Panc1 (cell line): ENCODE measurements at regions not wholly inside any gene's neighbourhood (a gene's known extent, or its start where the extent isn't known, plus 50 kb on each side); places are given as distances from the start of the nearest gene placed in this dataset.

Source experiments
- ATAC-seq: fragments of 200-7000 bp; cut with Tn5 transposase; 2 replicates; pipeline ENCODE4 v1.9.1; 2020; ENCODE audit warnings: mild to moderate bottlenecking, moderate library complexity
- BruUV-seq: library from RNA; stranded (reverse); fragments of 400-500 nt; replicated peaks from 2 replicates; lab custom pipeline; 2021; lab: Mats Ljungman, UMichigan
- CTCF ChIA-PET: fragments of 300-600 bp; sonication (Branson Sonifier 250); formaldehyde crosslinking; loops from one replicate; lab custom pipeline; 2022; ENCODE audit warnings: antibody characterized with exemption; lab: Charles Lee
- POLR2A ChIA-PET: fragments of 300-600 bp; sonication (Branson Sonifier 250); formaldehyde crosslinking; loops from one replicate; lab custom pipeline; 2022; ENCODE audit warnings: antibody characterized with exemption; lab: Charles Lee
- DNase-seq: peaks from one replicate; pipeline ENCODE4 v3.0.0-alpha.2; 2010; ENCODE audit warnings: low read depth, low spot score
- H3K27ac ChIP-seq: 2 replicates; pipeline ENCODE4 v1.5.1; 2011; ENCODE audit warnings: mild to moderate bottlenecking, low read length, inconsistent platforms
- H3K27me3 ChIP-seq: fragments of 200-500 bp; sonication (Bioruptor generic); 2 replicates; pipeline ENCODE4 v1.6.0; 2014; ENCODE audit warnings: low read length, inconsistent platforms; ENCODE audit not compliant: control insufficient read depth, insufficient read depth
- H3K36me3 ChIP-seq: fragments of 200-500 bp; sonication (Bioruptor generic); 2 replicates; pipeline ENCODE4 v1.5.1; 2014; ENCODE audit warnings: inconsistent platforms, mild to moderate bottlenecking, low read length, moderate library complexity; ENCODE audit not compliant: control insufficient read depth, insufficient read depth
- H3K4me1 ChIP-seq: 2 replicates; pipeline ENCODE4 v1.5.1; 2011; ENCODE audit warnings: inconsistent platforms, mild to moderate bottlenecking, low read length, moderate library complexity; ENCODE audit not compliant: control insufficient read depth, insufficient read depth
- H3K4me3 ChIP-seq, 2 experiments: 2 replicates each; pipeline ENCODE4 v1.5.1; 2011 to 2012; ENCODE audit warnings: low read depth in 2 of 2, low read length in 2 of 2, mild to moderate bottlenecking in 2 of 2, inconsistent platforms in 1 of 2, moderate library complexity in 1 of 2
- H3K9me3 ChIP-seq: fragments of 200-500 bp; sonication (Bioruptor generic); 2 replicates; pipeline ENCODE4 v1.5.1; 2014; ENCODE audit warnings: low read depth, mild to moderate bottlenecking, inconsistent platforms, low read length, moderate library complexity; ENCODE audit not compliant: control insufficient read depth, insufficient read depth
- CTCF ChIP-seq: fragments of 450-650 bp; IDR thresholded peaks from 2 replicates; pipeline ENCODE4 v1.5.1; 2017; ENCODE audit warnings: mild to moderate bottlenecking
- POLR2AphosphoS5 ChIP-seq: IDR thresholded peaks from 2 replicates; pipeline ENCODE4 v1.6.1; 2012; ENCODE audit warnings: mild to moderate bottlenecking, low read depth, low read length, moderate library complexity
- REST ChIP-seq, 2 experiments: IDR thresholded peaks; 2 replicates each; pipeline ENCODE4 v1.6.1; 2011 to 2012; ENCODE audit warnings: low read depth in 2 of 2, control low read depth in 1 of 2, low read length in 1 of 2, mild to moderate bottlenecking in 1 of 2, moderate library complexity in 1 of 2; ENCODE audit not compliant: insufficient read depth in 1 of 2
- SIN3A ChIP-seq: IDR thresholded peaks from 2 replicates; pipeline ENCODE4 v1.6.1; 2012; ENCODE audit warnings: low read depth, mild to moderate bottlenecking, low read length, moderate library complexity, borderline replicate concordance; ENCODE audit not compliant: insufficient read depth
- TCF7L2 ChIP-seq: IDR thresholded peaks from 2 replicates; pipeline ENCODE4 v1.6.1; 2011; ENCODE audit warnings: mild to moderate bottlenecking, low read depth, low read length, inconsistent platforms
- in situ Hi-C: cut with HindIII; loops from 2 replicates; pipeline ENCODE4 v1.10.0; 2016; ENCODE audit warnings: low sequenced_read_pairs, low pct_unique_long_range_greater_than_20kb
- intact Hi-C: fragments of 100-400 bp; cut with micrococcal nuclease; formaldehyde crosslinking; loops from one replicate; pipeline ENCODE4 v1.10.0; 2022; ENCODE audit not compliant: unreplicated experiment

GRCh38 chr9:7549249-7549648 is 250.3 kb downstream of the DMAC1 start:
- H3K9me3 ChIP-seq, result no peaks in the 10 kb centered on the region
- H3K36me3 ChIP-seq, result no peaks in the 10 kb centered on the region
- ChIA-PET CTCF (no interaction called here), POLR2A (no interaction called here)
- H3K4me1 ChIP-seq, result no peaks in the 10 kb centered on the region
- TF ChIP-seq REST (IDR thresholded peaks at IDR 0.05; ENCODE audit: insufficient read depth in 1 of 2, low read depth in 2 of 2, low read length in 1 of 2) (no peak), TCF7L2 (no peak), POLR2AphosphoS5 (no peak), CTCF (no peak), SIN3A (no peak)
- BruUV-seq, result no TSS peak
- ATAC-seq (no peak), DNase-seq (no peak)
- intact Hi-C loops, result no loop called here
- H3K27ac ChIP-seq, result no peak overlapping the region
- H3K27me3 ChIP-seq, result no peaks in the 10 kb centered on the region
- H3K4me3 ChIP-seq, result no peak overlapping the region
- in situ Hi-C loops, result no loop called here

- H3K27me3 ChIP-seq, result no peaks in the 10 kb centered on the region
Observed at GRCh38 chr9:7546261-7546660, 253.3 kb downstream of the DMAC1 start.

More at GRCh38 chr9:7546261-7546660, 253.3 kb downstream of the DMAC1 start:
- Histone ChIP-seq H3K4me3 (no peak overlapping the region), H3K27ac (no peak overlapping the region), H3K4me1 (no peaks in the 10 kb centered on the region), H3K9me3 (no peaks in the 10 kb centered on the region), H3K36me3 (no peaks in the 10 kb centered on the region)
- ChIA-PET CTCF (no interaction called here), POLR2A (no interaction called here)
- BruUV-seq, result no TSS peak
- intact Hi-C loops (no loop called here), in situ Hi-C loops (no loop called here)
- TF ChIP-seq TCF7L2 (no peak), REST (IDR thresholded peaks at IDR 0.05; ENCODE audit: insufficient read depth in 1 of 2, low read depth in 2 of 2, low read length in 1 of 2) (no peak), CTCF (no peak), POLR2AphosphoS5 (no peak), SIN3A (no peak)
- DNase-seq (no peak), ATAC-seq (no peak)
